Ishikawa (cell line): ENCODE measurements at regions not wholly inside any gene's neighbourhood (a gene's known extent, or its start where the extent isn't known, plus 50 kb on each side); places are given as distances from the start of the nearest gene placed in this dataset.

ENCODE experiments used
- CEBPB ChIP-seq: IDR thresholded peaks from 2 replicates; pipeline ENCODE4 v1.6.1; 2012
- CREB1 ChIP-seq: IDR thresholded peaks from 2 replicates; pipeline ENCODE4 v1.6.1; 2012; ENCODE audit warnings: low read depth
- EGR1 ChIP-seq: IDR thresholded peaks from 2 replicates; pipeline ENCODE4 v1.6.1; 2012
- EP300 ChIP-seq: IDR thresholded peaks from 2 replicates; pipeline ENCODE4 v1.6.1; 2012; ENCODE audit warnings: borderline replicate concordance
- FOXM1 ChIP-seq: IDR thresholded peaks from 2 replicates; pipeline ENCODE4 v1.6.1; 2012; ENCODE audit warnings: low read depth, borderline replicate concordance
- NFIC ChIP-seq: IDR thresholded peaks from 2 replicates; pipeline ENCODE4 v1.6.1; 2012
- RAD21 ChIP-seq: IDR thresholded peaks from 2 replicates; pipeline ENCODE4 v1.6.1; 2012; ENCODE audit warnings: low read depth
- TAF1 ChIP-seq: IDR thresholded peaks from 2 replicates; pipeline ENCODE4 v1.6.1; 2012; ENCODE audit warnings: low read depth, mild to moderate bottlenecking
- TCF12 ChIP-seq: IDR thresholded peaks from 2 replicates; pipeline ENCODE4 v1.6.1; 2012; ENCODE audit warnings: low read depth
- TEAD4 ChIP-seq: IDR thresholded peaks from 2 replicates; pipeline ENCODE4 v1.6.1; 2012
- YY1 ChIP-seq: IDR thresholded peaks from 2 replicates; pipeline ENCODE4 v1.6.1; 2012; ENCODE audit warnings: low read depth
- ZBTB7A ChIP-seq: IDR thresholded peaks from 2 replicates; pipeline ENCODE4 v1.6.1; 2012; ENCODE audit warnings: low read depth
- TF ChIP-seq, protein P1 (sequence below): IDR thresholded peaks from 2 replicates; pipeline ENCODE4 v1.6.1; 2012; ENCODE audit warnings: low read depth, mild to moderate bottlenecking
- TF ChIP-seq, protein P2 (sequence below): IDR thresholded peaks from 2 replicates; pipeline ENCODE4 v1.6.1; 2012
- TF ChIP-seq, protein P3 (sequence below): IDR thresholded peaks from 2 replicates; pipeline ENCODE4 v1.6.1; 2012

DNA sequence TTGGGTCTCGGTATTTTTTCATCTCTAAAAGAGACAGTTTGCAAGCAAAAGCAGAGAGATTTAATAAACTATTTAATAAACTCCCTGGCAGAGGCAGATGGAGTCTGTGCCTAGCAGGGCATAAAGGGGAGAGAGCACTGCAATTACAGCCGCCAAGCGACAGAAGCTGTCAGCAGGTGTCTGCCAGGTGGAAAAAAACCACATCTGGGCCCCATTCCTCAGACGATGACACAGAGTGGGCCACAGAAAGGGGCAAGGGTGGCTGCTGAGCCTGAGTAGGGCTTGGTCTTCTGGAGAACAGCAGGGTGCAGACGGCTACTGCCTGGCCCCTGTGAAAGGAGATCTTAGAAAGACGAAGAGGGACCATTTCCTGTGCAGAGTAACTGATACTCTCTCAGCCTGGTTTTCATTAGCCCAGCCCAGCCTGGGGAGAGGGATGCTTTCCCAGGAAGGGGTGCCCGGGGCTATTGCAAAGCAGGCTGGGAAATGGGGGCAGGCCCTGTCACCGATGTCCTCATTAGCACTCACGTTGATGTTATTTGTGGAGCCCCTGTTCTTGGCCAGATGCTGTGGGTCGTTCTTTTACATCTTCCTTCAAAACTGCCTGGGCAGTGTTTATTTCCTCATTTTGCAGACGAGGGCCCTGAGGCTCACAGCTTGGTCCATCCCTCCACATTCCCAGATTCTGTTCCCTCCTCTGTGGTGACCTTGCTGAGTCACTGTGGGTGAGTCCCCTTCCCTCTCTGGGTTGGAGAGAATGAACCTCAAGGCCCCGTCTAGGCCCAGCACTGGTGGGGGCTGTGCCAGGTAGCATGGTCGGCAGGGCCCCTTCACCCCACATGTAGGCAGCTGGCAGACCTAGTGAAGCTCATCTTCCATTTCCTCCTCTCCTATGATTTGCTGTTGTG, 472.7 kb downstream of the PTPRU start:
- TF ChIP-seq ZBTB7A (no peak), EGR1 (no peak), CREB1 (no peak), CEBPB (no peak), EP300 (no peak), TEAD4 (no peak), TAF1 (no peak), FOXM1 (no peak), TCF12 (no peak), NFIC (no peak), RAD21 (no peak), YY1 (no peak)
- TF ChIP-seq, protein P1, sequence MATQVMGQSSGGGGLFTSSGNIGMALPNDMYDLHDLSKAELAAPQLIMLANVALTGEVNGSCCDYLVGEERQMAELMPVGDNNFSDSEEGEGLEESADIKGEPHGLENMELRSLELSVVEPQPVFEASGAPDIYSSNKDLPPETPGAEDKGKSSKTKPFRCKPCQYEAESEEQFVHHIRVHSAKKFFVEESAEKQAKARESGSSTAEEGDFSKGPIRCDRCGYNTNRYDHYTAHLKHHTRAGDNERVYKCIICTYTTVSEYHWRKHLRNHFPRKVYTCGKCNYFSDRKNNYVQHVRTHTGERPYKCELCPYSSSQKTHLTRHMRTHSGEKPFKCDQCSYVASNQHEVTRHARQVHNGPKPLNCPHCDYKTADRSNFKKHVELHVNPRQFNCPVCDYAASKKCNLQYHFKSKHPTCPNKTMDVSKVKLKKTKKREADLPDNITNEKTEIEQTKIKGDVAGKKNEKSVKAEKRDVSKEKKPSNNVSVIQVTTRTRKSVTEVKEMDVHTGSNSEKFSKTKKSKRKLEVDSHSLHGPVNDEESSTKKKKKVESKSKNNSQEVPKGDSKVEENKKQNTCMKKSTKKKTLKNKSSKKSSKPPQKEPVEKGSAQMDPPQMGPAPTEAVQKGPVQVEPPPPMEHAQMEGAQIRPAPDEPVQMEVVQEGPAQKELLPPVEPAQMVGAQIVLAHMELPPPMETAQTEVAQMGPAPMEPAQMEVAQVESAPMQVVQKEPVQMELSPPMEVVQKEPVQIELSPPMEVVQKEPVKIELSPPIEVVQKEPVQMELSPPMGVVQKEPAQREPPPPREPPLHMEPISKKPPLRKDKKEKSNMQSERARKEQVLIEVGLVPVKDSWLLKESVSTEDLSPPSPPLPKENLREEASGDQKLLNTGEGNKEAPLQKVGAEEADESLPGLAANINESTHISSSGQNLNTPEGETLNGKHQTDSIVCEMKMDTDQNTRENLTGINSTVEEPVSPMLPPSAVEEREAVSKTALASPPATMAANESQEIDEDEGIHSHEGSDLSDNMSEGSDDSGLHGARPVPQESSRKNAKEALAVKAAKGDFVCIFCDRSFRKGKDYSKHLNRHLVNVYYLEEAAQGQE = no peak
- TF ChIP-seq, protein P2, sequence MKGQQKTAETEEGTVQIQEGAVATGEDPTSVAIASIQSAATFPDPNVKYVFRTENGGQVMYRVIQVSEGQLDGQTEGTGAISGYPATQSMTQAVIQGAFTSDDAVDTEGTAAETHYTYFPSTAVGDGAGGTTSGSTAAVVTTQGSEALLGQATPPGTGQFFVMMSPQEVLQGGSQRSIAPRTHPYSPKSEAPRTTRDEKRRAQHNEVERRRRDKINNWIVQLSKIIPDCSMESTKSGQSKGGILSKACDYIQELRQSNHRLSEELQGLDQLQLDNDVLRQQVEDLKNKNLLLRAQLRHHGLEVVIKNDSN = no peak
- TF ChIP-seq, protein P3, sequence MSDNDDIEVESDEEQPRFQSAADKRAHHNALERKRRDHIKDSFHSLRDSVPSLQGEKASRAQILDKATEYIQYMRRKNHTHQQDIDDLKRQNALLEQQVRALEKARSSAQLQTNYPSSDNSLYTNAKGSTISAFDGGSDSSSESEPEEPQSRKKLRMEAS = no peak

DNA sequence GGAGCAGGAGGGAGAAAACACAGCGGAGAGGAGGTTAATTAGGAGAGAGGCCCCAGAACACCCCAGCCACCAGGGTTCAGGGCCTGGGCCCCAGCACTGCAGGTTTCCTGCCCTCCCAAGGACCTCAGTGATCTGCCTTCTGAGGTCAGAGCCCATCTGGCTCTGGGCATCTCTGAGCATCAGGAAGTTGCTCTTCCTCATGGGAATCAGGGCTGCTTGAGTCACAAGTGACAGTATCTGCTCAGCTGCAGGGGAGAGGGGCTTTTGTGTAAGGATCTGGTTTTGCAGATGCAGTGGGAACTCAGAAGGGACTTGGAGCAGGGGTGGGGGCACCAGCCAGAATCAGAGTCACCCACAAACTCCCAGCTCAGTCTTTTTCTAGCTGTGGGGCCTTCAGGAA, 472.1 kb downstream of the PTPRU start:
- TF ChIP-seq TEAD4 (no peak), EP300 (no peak), TAF1 (no peak), TCF12 (no peak), NFIC (no peak), RAD21 (no peak), EGR1 (no peak), ZBTB7A (no peak), CREB1 (no peak), YY1 (no peak), CEBPB (no peak), FOXM1 (no peak)
- TF ChIP-seq, protein P2 = no peak
- TF ChIP-seq, protein P1 = no peak
- TF ChIP-seq, protein P3 = no peak

DNA sequence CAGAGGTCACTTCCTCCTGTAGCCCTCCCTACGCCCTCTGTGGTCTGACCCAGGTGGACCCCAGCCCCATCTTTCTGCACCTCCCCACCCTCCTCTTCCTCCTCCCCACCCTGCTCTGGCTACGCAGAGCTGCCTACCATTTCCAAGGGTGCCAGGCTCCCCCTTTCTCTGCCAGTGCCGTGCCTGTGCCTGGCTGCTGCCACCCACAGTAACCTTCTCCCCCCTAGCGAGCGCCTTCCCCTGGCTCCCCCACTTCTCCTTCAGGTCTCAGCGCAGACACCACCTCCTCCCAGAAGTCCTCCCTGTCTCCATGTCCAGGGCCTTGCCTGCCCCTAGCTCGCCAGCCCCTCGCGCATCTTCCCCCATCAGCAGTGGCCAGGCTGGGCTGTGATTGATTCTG, 471.5 kb downstream of the PTPRU start:
- TF ChIP-seq, protein P2 = no peak
- TF ChIP-seq TAF1 (no peak), TEAD4 (no peak), FOXM1 (no peak), CEBPB (no peak), ZBTB7A (no peak), CREB1 (no peak), NFIC (no peak), EGR1 (no peak), TCF12 (no peak), YY1 (no peak), RAD21 (no peak), EP300 (no peak)
- TF ChIP-seq, protein P3 = no peak
- TF ChIP-seq, protein P1 = no peak
